H1 (cell line): ENCODE measurements at regions not wholly inside any gene's neighbourhood (a gene's known extent, or its start where the extent isn't known, plus 50 kb on each side); places are given as distances from the start of the nearest gene placed in this dataset.

Experiments
- ASH2L ChIP-seq: fragments of 200-600, 300-600 bp; sonication (generic); IDR thresholded peaks from one replicate; pipeline ENCODE4 v1.7.1; 2017; ENCODE audit warnings: low read length
- BACH1 ChIP-seq: IDR thresholded peaks from 2 replicates; pipeline ENCODE4 v1.6.1; 2012; ENCODE audit warnings: low read length, improper control_type of control experiment
- CHD1 ChIP-seq: IDR thresholded peaks from 2 replicates; pipeline ENCODE4 v1.6.1; 2012; ENCODE audit warnings: low read depth, low read length, improper control_type of control experiment
- CHD7 ChIP-seq: fragments of 300-600 bp; sonication (generic); IDR thresholded peaks from 2 replicates; pipeline ENCODE4 v1.7.1; 2012; ENCODE audit warnings: low read length, moderate library complexity, mild to moderate bottlenecking, inconsistent platforms; ENCODE audit not compliant: insufficient replicate concordance
- JUN ChIP-seq: IDR thresholded peaks from 2 replicates; pipeline ENCODE4 v1.6.1; 2011; ENCODE audit warnings: low read depth, mild to moderate bottlenecking, improper control_type of control experiment, low read length
- KDM4A ChIP-seq: IDR thresholded peaks from one replicate; pipeline ENCODE4 v1.7.1; 2012; ENCODE audit warnings: low read depth, mild to moderate bottlenecking, moderate library complexity, low read length, inconsistent platforms; ENCODE audit not compliant: severe bottlenecking
- KDM5A ChIP-seq: fragments of 200-600 bp; IDR thresholded peaks from 2 replicates; pipeline ENCODE4 v1.7.1; 2012; ENCODE audit warnings: mild to moderate bottlenecking, low read length, inconsistent platforms, mixed read lengths
- POLR2AphosphoS5 ChIP-seq: IDR thresholded peaks from 2 replicates; pipeline ENCODE4 v1.6.1; 2011; ENCODE audit warnings: low read depth, low read length
- TCF12 ChIP-seq: IDR thresholded peaks from 2 replicates; pipeline ENCODE4 v1.6.1; 2011; ENCODE audit warnings: low read depth, mild to moderate bottlenecking, low read length
- TEAD4 ChIP-seq: IDR thresholded peaks from 2 replicates; pipeline ENCODE4 v1.6.1; 2012; ENCODE audit warnings: low read depth, low read length, inconsistent platforms, mixed read lengths

- TF ChIP-seq CHD7 (no peak), CHD1 (no peak), TCF12 (no peak), BACH1 (no peak), TEAD4 (peak; percentile 79), ASH2L (peak; percentile 70), KDM4A (no peak), KDM5A (no peak), JUN (no peak), POLR2AphosphoS5 (no peak)
Observed at GRCh38 chr10:29204070-29204800, 84.6 kb upstream of the LYZL1 start (continued).
